NCI-H1417 treated with DMSO at 0.1 percent for 48 hours (cell line): ENCODE measurements at regions not wholly inside any gene's neighbourhood (a gene's known extent, or its start where the extent isn't known, plus 50 kb on each side); places are given as distances from the start of the nearest gene placed in this dataset.

Source experiments
- DNase-seq: peaks from one replicate; lab custom pipeline; 2025; lab: John Stamatoyannopoulos, UW

DNA sequence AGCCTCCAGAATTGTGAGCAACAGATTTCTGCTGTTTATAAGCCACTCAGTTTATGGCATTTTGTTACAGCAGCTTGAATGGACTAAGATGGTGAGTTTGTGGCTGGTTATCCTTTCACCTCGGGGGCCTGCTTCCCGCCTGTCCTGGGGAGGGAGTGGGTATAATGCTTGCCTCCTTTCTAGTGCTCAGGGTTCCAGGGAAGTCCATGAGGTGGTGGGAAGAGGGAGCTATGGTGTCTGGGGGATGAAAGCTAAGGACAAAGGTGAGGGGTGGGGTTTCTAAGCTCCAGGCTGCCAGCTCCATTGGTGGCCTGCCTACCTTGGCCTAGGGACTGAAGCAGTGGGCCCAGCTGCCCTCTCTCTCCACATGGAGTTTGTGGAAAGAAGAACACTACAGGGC lies 50.2 kb upstream of the SDK2 start:
- no peak for DNase-seq

DNA sequence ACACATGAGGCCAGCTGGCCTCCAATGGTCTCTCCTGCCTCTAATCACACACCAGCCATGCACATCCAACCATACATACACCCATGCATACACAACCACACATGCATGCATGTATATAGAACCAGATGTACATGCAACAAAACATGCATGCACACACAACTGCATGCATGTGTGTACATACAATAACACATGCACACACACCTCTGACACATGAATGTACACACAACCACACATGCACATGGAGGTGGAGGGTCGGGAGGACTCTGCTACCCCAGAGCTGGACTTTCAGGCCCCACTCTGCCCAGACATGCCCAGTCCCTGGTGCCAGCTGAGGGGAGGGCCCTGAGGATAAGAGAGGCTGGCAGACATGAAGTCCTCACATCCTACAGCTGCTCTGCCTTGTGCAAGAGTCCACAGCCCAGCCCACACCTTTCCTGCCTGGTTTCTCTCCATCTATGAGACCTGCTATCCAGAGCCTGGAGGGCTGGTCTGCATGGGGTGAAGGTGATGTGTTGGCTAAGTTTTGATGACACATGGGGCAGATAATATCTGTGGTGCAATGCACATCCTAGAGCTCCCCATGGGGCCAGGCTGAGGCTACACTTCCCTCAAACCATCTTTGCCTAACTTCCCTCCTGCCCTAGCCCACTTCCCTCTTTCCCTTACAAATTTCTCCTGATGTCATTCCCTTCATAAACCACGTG lies 50.9 kb upstream of the SDK2 start:
- no peak for DNase-seq

DNA sequence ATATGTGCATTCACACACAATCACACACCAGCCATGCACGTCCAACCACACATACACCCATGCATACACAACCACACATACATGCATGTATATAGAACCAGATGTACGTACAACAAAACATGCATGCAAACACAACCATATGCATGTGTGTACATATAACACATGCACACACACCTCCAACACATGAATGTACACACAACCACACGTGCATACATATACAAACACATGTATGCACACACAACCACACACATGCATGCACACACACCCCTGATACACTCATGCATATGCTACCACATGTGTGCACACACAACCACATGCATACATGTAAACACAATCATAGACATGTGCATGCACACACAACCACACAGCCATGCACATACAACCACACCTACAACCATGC lies 52.0 kb upstream of the SDK2 start:
- DNase-seq, result no peak

DNA sequence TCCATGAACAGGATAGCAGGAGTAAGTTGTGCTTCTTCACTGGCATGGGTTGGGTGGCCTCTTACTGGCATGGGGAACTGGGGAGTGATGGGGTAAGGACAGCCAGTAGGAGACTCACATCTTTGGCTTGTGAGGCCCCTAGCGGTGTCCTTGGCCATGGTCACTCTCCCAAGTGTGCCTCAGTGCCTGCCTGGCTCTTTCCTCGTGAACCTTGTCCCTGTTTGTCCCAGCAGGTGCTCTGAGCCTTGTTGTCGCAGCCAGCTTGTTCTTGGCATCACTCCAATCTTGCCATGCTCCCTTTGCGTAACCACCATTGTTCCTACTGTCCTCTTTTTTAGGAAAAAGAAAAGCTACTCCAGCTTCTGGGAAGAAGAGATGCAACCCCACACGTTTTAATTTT lies 53.6 kb upstream of the SDK2 start:
- DNase-seq, result peak; percentile 10

- no peak for DNase-seq
Measured at GRCh38 chr17:73698966-73699365, 54.7 kb upstream of the SDK2 start.

GRCh38 chr17:73701701-73702100 lies 57.5 kb upstream of the SDK2 start:
- DNase-seq, result no peak

- no peak for DNase-seq
Measured at GRCh38 chr17:73703192-73703591, 58.9 kb upstream of the SDK2 start.

- DNase-seq, result no peak
Measured at GRCh38 chr17:73703917-73704316, 59.7 kb upstream of the SDK2 start.

GRCh38 chr17:73705594-73705993 lies 61.3 kb upstream of the SDK2 start:
- no peak for DNase-seq

GRCh38 chr17:73706428-73706827 lies 62.2 kb upstream of the SDK2 start:
- no peak for DNase-seq

DNA sequence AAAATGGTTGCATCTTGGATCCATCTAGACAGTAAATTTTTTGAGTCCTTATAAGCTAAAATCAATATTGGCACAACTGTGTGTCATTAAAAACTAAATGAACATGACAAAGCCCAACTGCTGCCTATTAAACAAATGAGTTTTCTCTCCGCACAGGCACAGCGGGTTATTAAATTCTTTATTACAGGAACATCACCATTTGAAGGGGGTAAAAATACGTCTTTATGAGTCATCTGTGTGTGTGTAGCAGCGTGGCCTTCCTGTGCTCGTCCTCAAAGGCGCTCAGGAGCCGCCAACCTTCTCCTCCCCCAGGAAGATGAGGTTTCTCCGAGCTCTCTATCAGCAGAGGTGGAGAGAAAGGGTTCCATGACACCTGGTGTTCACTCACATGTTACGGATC lies 62.6 kb upstream of the SDK2 start:
- DNase-seq, result peak; percentile 9

DNA sequence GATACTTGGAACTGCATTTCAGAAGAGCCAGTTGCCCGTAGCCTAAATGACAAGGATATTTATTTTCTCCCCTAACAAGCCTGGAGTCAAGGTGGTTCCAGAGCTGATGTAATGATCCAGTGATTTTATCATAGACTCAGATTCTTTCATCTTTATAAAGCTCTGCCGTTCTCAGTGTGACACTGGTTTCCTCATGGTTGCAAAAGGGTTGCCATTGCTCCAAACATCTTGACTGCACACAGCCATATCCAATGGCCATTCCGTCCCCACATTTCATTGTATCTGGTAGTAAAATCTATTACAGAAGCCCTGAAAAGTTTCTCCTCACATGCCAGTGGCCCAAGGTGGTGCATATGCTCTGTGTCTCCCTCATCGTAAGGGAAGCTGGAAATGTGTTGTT lies 63.1 kb upstream of the SDK2 start:
- DNase-seq, result no peak

GRCh38 chr17:73710095-73710592 lies 65.9 kb upstream of the SDK2 start:
- no peak for DNase-seq

DNA sequence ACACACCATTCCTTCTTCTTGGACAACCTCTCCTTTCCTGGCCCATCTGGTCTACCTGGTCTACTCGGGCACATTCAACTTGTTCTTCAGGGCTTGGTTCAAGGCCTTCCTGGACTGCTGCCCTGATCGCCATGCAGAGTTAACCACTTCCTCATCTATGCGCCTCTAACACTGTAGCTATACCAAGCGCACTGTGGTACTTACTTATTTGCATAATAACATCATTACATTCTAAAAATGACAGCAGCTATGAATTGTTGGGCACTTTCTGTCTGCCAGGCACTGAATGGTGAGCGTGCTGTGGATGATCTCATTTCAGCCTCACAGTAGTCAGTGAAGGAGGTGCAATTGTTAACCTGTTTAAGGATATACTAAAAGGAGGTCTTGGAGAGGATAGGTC lies 66.9 kb upstream of the SDK2 start:
- DNase-seq, result no peak

GRCh38 chr17:73711916-73712315 lies 67.7 kb upstream of the SDK2 start:
- DNase-seq, result no peak

- DNase-seq, result no peak
Measured at GRCh38 chr17:73713136-73713535, 68.9 kb upstream of the SDK2 start.

GRCh38 chr17:73715769-73716168 lies 71.5 kb upstream of the SDK2 start:
- no peak for DNase-seq

- no peak for DNase-seq
Measured at GRCh38 chr17:73717690-73718089, 73.4 kb upstream of the SDK2 start.

DNA sequence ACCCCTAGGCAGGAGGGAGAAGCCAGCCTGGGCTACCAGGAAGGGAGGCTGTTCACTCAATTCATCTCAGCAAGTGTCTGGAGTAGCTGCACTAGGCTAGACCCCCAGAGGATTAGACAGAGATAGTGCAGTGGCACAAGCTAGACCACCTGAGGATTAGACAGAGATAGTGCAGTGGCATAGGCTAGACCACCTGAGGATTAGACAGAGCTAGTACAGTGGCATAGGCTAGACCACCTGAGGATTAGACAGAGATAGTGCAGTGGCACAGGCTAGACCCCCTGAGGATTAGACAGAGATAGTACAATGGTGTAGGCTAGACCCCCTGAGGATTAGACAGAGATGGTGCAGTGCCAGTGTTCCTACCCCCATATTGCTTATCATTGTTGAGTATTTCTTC lies 74.1 kb upstream of the SDK2 start:
- no peak for DNase-seq

GRCh38 chr17:73718912-73719311 lies 74.7 kb upstream of the SDK2 start:
- no peak for DNase-seq

- peak; percentile 16 for DNase-seq
Measured at GRCh38 chr17:73719588-73720071, 75.4 kb upstream of the SDK2 start.

DNA sequence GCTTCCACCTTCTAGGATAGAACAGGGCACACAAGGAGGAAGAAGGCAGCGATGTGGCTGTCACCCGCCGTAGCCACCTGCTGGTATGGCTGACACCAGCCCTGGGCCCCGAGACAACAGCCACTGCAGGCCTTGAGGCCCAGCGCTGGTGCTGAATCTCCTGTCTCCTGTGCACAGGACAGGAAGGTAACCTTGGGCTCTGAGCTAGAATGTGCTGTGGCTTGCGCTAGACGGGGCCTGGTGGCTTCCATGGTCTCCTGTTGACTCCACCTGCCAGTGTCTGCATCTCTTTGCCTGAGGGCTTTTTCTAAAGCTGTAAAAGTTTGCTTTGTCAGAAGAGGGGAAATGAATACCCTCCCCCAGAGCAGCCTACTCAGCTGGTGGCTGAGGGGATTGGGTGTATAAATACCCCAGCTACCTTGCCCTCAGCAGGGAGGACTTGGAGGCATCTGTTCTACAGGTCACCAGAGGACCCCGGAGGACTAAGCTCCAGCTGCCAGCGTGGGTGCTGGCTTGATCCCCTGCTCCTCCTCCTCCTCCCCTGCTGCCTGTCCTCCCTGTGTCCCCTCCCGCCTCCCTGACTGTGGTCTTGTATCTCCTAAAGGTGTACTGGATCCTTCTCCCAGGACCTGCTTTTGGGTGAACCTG lies 76.1 kb upstream of the SDK2 start:
- DNase-seq, result no peak

DNA sequence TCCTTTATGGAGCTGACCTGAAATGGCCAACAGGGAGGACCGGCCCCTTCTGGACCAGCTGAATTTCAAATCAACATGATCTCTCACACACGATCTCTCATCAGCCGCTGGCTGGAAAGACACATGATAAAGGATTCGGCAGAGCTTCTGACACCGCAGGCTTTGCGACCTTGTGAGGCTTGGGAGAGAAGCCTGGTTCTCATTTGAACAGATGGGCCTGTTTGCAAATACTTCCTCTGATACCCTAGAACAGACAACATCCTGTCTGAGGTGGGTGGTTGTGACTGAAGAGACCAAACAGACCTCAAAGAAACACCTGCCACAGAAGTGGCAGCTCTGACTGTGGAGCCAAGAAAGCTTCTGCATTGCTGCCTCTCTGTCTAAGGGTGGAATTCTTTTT lies 77.9 kb upstream of the SDK2 start:
- DNase-seq, result no peak

- no peak for DNase-seq
Measured at GRCh38 chr17:73723317-73723716, 79.1 kb upstream of the SDK2 start.
